ENCODE measurements at regions not wholly inside any gene's neighbourhood (a gene's known extent, or its start where the extent isn't known, plus 50 kb on each side); places are given as distances from the start of the nearest gene placed in this dataset.

- no peak overlapping the region for H3K27ac Mint-ChIP-seq (ENCODE audit: unreplicated experiment)
- Histone ChIP-seq H3K36me3 (ENCODE audit: control insufficient read depth, insufficient read depth, low read length) (no peaks in the 10 kb centered on the region), H3K4me3 (ENCODE audit: low read depth, low read length) (no peak overlapping the region), H3K27me3 (replicated peaks; ENCODE audit: control insufficient read depth, insufficient read depth, low read length) (no peaks in the 10 kb centered on the region), H3K4me1 (no peaks in the 10 kb centered on the region), H3K9me3 (0 out of 2 replicates have a peak, but pooled peaks cover 5% of the 10 kb centered on the region)
- intact Hi-C loops (cut with micrococcal nuclease; ENCODE audit: unreplicated experiment): no loop called here
- H3K36me3 Mint-ChIP-seq (ENCODE audit: insufficient read depth, unreplicated experiment): no peaks in the 10 kb centered on the region
- H3K9me3 Mint-ChIP-seq (ENCODE audit: unreplicated experiment): peaks cover 12% of the 10 kb centered on the region
- H3K4me3 Mint-ChIP-seq (ENCODE audit: unreplicated experiment): no peak overlapping the region
- ChIA-PET POLR2A (no interaction called here), CTCF (no interaction called here)
- no peaks in the 10 kb centered on the region for H3K4me1 Mint-ChIP-seq (ENCODE audit: low read depth, unreplicated experiment)
- no peaks in the 10 kb centered on the region for H3K27me3 Mint-ChIP-seq (ENCODE audit: insufficient read depth, unreplicated experiment)
- BruUV-seq (replicated peaks): no TSS peak
- TF ChIP-seq, protein P1, sequence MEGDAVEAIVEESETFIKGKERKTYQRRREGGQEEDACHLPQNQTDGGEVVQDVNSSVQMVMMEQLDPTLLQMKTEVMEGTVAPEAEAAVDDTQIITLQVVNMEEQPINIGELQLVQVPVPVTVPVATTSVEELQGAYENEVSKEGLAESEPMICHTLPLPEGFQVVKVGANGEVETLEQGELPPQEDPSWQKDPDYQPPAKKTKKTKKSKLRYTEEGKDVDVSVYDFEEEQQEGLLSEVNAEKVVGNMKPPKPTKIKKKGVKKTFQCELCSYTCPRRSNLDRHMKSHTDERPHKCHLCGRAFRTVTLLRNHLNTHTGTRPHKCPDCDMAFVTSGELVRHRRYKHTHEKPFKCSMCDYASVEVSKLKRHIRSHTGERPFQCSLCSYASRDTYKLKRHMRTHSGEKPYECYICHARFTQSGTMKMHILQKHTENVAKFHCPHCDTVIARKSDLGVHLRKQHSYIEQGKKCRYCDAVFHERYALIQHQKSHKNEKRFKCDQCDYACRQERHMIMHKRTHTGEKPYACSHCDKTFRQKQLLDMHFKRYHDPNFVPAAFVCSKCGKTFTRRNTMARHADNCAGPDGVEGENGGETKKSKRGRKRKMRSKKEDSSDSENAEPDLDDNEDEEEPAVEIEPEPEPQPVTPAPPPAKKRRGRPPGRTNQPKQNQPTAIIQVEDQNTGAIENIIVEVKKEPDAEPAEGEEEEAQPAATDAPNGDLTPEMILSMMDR (IDR thresholded peaks at IDR 0.05; ENCODE audit: insufficient read depth in 1 of 2, low read depth in 1 of 2, low read length in 1 of 2, severe bottlenecking in 1 of 2, unreplicated experiment in 1 of 2): no peak
- no peak for DNase-seq
Observed at GRCh38 chr2:118169359-118170005, 81.2 kb downstream of the INSIG2 start.

GRCh38 chr2:118168615-118169014, 80.3 kb downstream of the INSIG2 start:
- TF ChIP-seq, protein P1 (IDR thresholded peaks at IDR 0.05; ENCODE audit: insufficient read depth in 1 of 2, low read depth in 1 of 2, low read length in 1 of 2, severe bottlenecking in 1 of 2, unreplicated experiment in 1 of 2): no peak
- Mint-ChIP-seq H3K4me1 (ENCODE audit: low read depth, unreplicated experiment) (no peaks in the 10 kb centered on the region), H3K9me3 (ENCODE audit: unreplicated experiment) (peaks cover 12% of the 10 kb centered on the region), H3K36me3 (ENCODE audit: insufficient read depth, unreplicated experiment) (no peaks in the 10 kb centered on the region), H3K27me3 (ENCODE audit: insufficient read depth, unreplicated experiment) (no peaks in the 10 kb centered on the region), H3K4me3 (ENCODE audit: unreplicated experiment) (no peak overlapping the region), H3K27ac (ENCODE audit: unreplicated experiment) (no peak overlapping the region)
- no peak overlapping the region for H3K4me3 ChIP-seq (ENCODE audit: low read depth, low read length)
- no peak for DNase-seq
- no peaks in the 10 kb centered on the region for H3K4me1 ChIP-seq
- BruUV-seq (replicated peaks): no TSS peak
- no peaks in the 10 kb centered on the region for H3K36me3 ChIP-seq (ENCODE audit: control insufficient read depth, insufficient read depth, low read length)
- 0 out of 2 replicates have a peak, but pooled peaks cover 5% of the 10 kb centered on the region for H3K9me3 ChIP-seq
- intact Hi-C loops (cut with micrococcal nuclease; ENCODE audit: unreplicated experiment): no loop called here
- ChIA-PET POLR2A (no interaction called here), CTCF (no interaction called here)
- no peaks in the 10 kb centered on the region for H3K27me3 ChIP-seq (replicated peaks; ENCODE audit: control insufficient read depth, insufficient read depth, low read length)

- Mint-ChIP-seq H3K27me3 (ENCODE audit: insufficient read depth, unreplicated experiment) (no peaks in the 10 kb centered on the region), H3K36me3 (ENCODE audit: insufficient read depth, unreplicated experiment) (no peaks in the 10 kb centered on the region), H3K4me3 (ENCODE audit: unreplicated experiment) (no peak overlapping the region), H3K9me3 (ENCODE audit: unreplicated experiment) (peaks cover 12% of the 10 kb centered on the region), H3K4me1 (ENCODE audit: low read depth, unreplicated experiment) (no peaks in the 10 kb centered on the region), H3K27ac (ENCODE audit: unreplicated experiment) (no peak overlapping the region)
- no peaks in the 10 kb centered on the region for H3K27me3 ChIP-seq (replicated peaks; ENCODE audit: control insufficient read depth, insufficient read depth, low read length)
- TF ChIP-seq, protein P1 (IDR thresholded peaks at IDR 0.05; ENCODE audit: insufficient read depth in 1 of 2, low read depth in 1 of 2, low read length in 1 of 2, severe bottlenecking in 1 of 2, unreplicated experiment in 1 of 2): no peak
- 0 out of 2 replicates have a peak, but pooled peaks cover 5% of the 10 kb centered on the region for H3K9me3 ChIP-seq
- intact Hi-C loops (cut with micrococcal nuclease; ENCODE audit: unreplicated experiment): no loop called here
- no peak for DNase-seq
- no TSS peak for BruUV-seq (replicated peaks)
- POLR2A ChIA-PET: no interaction called here
- H3K36me3 ChIP-seq (ENCODE audit: control insufficient read depth, insufficient read depth, low read length): no peaks in the 10 kb centered on the region
- H3K4me3 ChIP-seq (ENCODE audit: low read depth, low read length): no peak overlapping the region
- CTCF ChIA-PET: no interaction called here
- no peaks in the 10 kb centered on the region for H3K4me1 ChIP-seq
Observed at GRCh38 chr2:118167026-118167425, 78.8 kb downstream of the INSIG2 start.

Data from Caco-2 (cell line).